PC-3 (cell line): ENCODE measurements at regions not wholly inside any gene's neighbourhood (a gene's known extent, or its start where the extent isn't known, plus 50 kb on each side); places are given as distances from the start of the nearest gene placed in this dataset.

Experiments used
- ATAC-seq: fragments of 200-7000 bp; cut with Tn5 transposase; 2 replicates; pipeline ENCODE4 v1.9.1; 2020; ENCODE audit warnings: mild to moderate bottlenecking, moderate library complexity
- BruUV-seq: library from RNA; stranded (reverse); fragments of 400-500 nt; replicated peaks from 2 replicates; lab custom pipeline; 2021; lab: Mats Ljungman, UMichigan
- CTCF ChIA-PET: fragments of 300-600 bp; sonication (Branson Sonifier 250); formaldehyde crosslinking; loops from one replicate; lab custom pipeline; 2022; ENCODE audit warnings: antibody characterized with exemption; lab: Charles Lee
- POLR2A ChIA-PET: fragments of 300-600 bp; sonication (Branson Sonifier 250); formaldehyde crosslinking; loops from one replicate; lab custom pipeline; 2022; ENCODE audit warnings: antibody characterized with exemption; ENCODE audit not compliant: unreplicated experiment; lab: Charles Lee
- DNase-seq: peaks from one replicate; pipeline ENCODE4 v3.0.0-alpha.2; 2015
- H2AFZ ChIP-seq: fragments of 300-600 bp; sonication (generic); 2 replicates; pipeline ENCODE4 v1.6.0; 2016; ENCODE audit warnings: antibody characterized with exemption, low read length
- H3F3A ChIP-seq: fragments of 300-600 bp; sonication (generic); one replicate; pipeline ENCODE4 v1.6.0; 2017; ENCODE audit warnings: antibody characterized with exemption, low read length, control low read depth, mild to moderate bottlenecking; ENCODE audit not compliant: unreplicated experiment
- H3K27ac ChIP-seq: fragments of 300-600 bp; sonication (generic); 2 replicates; pipeline ENCODE4 v1.5.1; 2016; ENCODE audit warnings: mild to moderate bottlenecking, low read length
- H3K27me3 ChIP-seq: fragments of 300-600 bp; sonication (generic); 2 replicates; pipeline ENCODE4 v1.6.1; 2016; ENCODE audit warnings: low read length, mixed read lengths
- H3K36me3 ChIP-seq: fragments of 300-600 bp; sonication (generic); 2 replicates; pipeline ENCODE4 v1.6.1; 2016; ENCODE audit warnings: low read depth, mixed run types, low read length, mixed read lengths
- H3K4me1 ChIP-seq: fragments of 300-600 bp; sonication (generic); 2 replicates; pipeline ENCODE4 v1.5.1; 2016; ENCODE audit warnings: low read length; ENCODE audit not compliant: insufficient read depth
- H3K4me2 ChIP-seq: fragments of 300-600 bp; sonication (generic); 2 replicates; pipeline ENCODE4 v1.6.0; 2016; ENCODE audit warnings: low read length
- H3K4me3 ChIP-seq: fragments of 300-600 bp; sonication (generic); 2 replicates; pipeline ENCODE4 v1.5.1; 2016; ENCODE audit warnings: mild to moderate bottlenecking, low read length, mixed read lengths
- H3K79me2 ChIP-seq: fragments of 300-600 bp; sonication (generic); 2 replicates; pipeline ENCODE4 v1.6.1; 2017; ENCODE audit warnings: low read length, mixed read lengths
- H3K9ac ChIP-seq: fragments of 300-600 bp; sonication (generic); 2 replicates; pipeline ENCODE4 v1.6.0; 2016; ENCODE audit warnings: mild to moderate bottlenecking, low read length
- H3K9me2 ChIP-seq: fragments of 300-600 bp; sonication (generic); replicated peaks from 2 replicates; pipeline ENCODE4 v1.6.1; 2016; ENCODE audit warnings: mixed run types, low read length, mixed read lengths
- H3K9me3 ChIP-seq: fragments of 300-600 bp; sonication (generic); 2 replicates; pipeline ENCODE4 v1.6.1; 2016; ENCODE audit warnings: low read length, mixed read lengths
- H4K20me1 ChIP-seq: fragments of 300-600 bp; sonication (generic); 2 replicates; pipeline ENCODE4 v1.6.1; 2016; ENCODE audit warnings: low read length, mixed read lengths
- CTCF ChIP-seq: fragments of 300-600 bp; sonication (generic); conservative IDR thresholded peaks from 2 replicates; pipeline ENCODE4 v1.5.1; 2017; ENCODE audit warnings: antibody characterized with exemption, low read depth, mild to moderate bottlenecking, low read length
- EZH2 ChIP-seq: fragments of 300-600 bp; sonication (generic); IDR thresholded peaks from one replicate; pipeline ENCODE4 v1.6.1; 2017; ENCODE audit warnings: antibody characterized with exemption, mild to moderate bottlenecking, low read length; ENCODE audit not compliant: unreplicated experiment
- EZH2phosphoT487 ChIP-seq: fragments of 300-600 bp; sonication (generic); IDR thresholded peaks from 2 replicates; pipeline ENCODE4 v1.6.1; 2018; ENCODE audit warnings: mild to moderate bottlenecking, antibody characterized with exemption, low read length, borderline replicate concordance
- intact Hi-C: fragments of 100-400 bp; cut with micrococcal nuclease; formaldehyde crosslinking; loops from 2 replicates; pipeline ENCODE4 v1.9.0; 2023

- TF ChIP-seq EZH2phosphoT487: no peak
- no peak for TF ChIP-seq EZH2
- no peak for TF ChIP-seq CTCF
- no peaks in the 10 kb centered on the region for H3K27me3 ChIP-seq
- H3K9me3 ChIP-seq: no peaks in the 10 kb centered on the region
- H4K20me1 ChIP-seq: no peaks in the 10 kb centered on the region
- H3K36me3 ChIP-seq: no peaks in the 10 kb centered on the region
- CTCF ChIA-PET: no interaction called here
- H3F3A ChIP-seq: peaks cover 8% of the 10 kb centered on the region
- DNase-seq: no peak
- no peak overlapping the region for H2AFZ ChIP-seq
- peaks cover 11% of the 10 kb centered on the region for H3K4me1 ChIP-seq
- no TSS peak for BruUV-seq
- intact Hi-C loops: loop anchor here (10.0 kb wide), 1 partner anchor 234 kb away; no protein-coding TSS in a partner anchor
- no peaks in the 10 kb centered on the region for H3K79me2 ChIP-seq
- H3K4me3 ChIP-seq: no peak overlapping the region
- POLR2A ChIA-PET: no interaction called here
- no peaks in the 10 kb centered on the region for H3K9me2 ChIP-seq
- H3K9ac ChIP-seq: no peak overlapping the region
- H3K27ac ChIP-seq: no peak overlapping the region
- H3K4me2 ChIP-seq: no peak overlapping the region
- no peak for ATAC-seq
Measured at GRCh38 chr3:106210923-106211322, 342.1 kb upstream of the CBLB start.

GRCh38 chr3:106212665-106213222 is 343.9 kb upstream of the CBLB start:
- ATAC-seq (peak; percentile 81), DNase-seq (peak; percentile 70)
- H3K4me3 ChIP-seq: no peak overlapping the region
- H3K9me2 ChIP-seq: no peaks in the 10 kb centered on the region
- BruUV-seq: no TSS peak
- H3F3A ChIP-seq: peaks cover 8% of the 10 kb centered on the region
- ChIA-PET POLR2A (no interaction called here), CTCF (no interaction called here)
- H3K27ac ChIP-seq: peak overlapping the region; percentile 60
- no peaks in the 10 kb centered on the region for H3K27me3 ChIP-seq
- H3K4me1 ChIP-seq: peaks cover 11% of the 10 kb centered on the region
- H3K79me2 ChIP-seq: no peaks in the 10 kb centered on the region
- H3K36me3 ChIP-seq: no peaks in the 10 kb centered on the region
- peak overlapping the region; percentile 53 for H3K4me2 ChIP-seq
- intact Hi-C loops: loop anchor here (2.0 to 10.0 kb wide), 2 partner anchors 232 to 398 kb away; no protein-coding TSS in a partner anchor
- TF ChIP-seq EZH2 (no peak), CTCF (no peak), EZH2phosphoT487 (no peak)
- no peaks in the 10 kb centered on the region for H3K9me3 ChIP-seq
- no peak overlapping the region for H2AFZ ChIP-seq
- no peaks in the 10 kb centered on the region for H4K20me1 ChIP-seq
- H3K9ac ChIP-seq: no peak overlapping the region

GRCh38 chr3:106213954-106214353 is 345.1 kb upstream of the CBLB start:
- TF ChIP-seq CTCF: no peak
- TF ChIP-seq EZH2: no peak
- no peak for TF ChIP-seq EZH2phosphoT487
- BruUV-seq: no TSS peak
- intact Hi-C loops: loop anchor here (2.0 to 10.0 kb wide), 2 partner anchors 231 to 397 kb away; no protein-coding TSS in a partner anchor
- no peak for DNase-seq
- ChIA-PET POLR2A (no interaction called here), CTCF (no interaction called here)
- H3K79me2 ChIP-seq: no peaks in the 10 kb centered on the region
- H4K20me1 ChIP-seq: no peaks in the 10 kb centered on the region
- H3K9ac ChIP-seq: no peak overlapping the region
- H3K9me2 ChIP-seq: no peaks in the 10 kb centered on the region
- no peaks in the 10 kb centered on the region for H3K27me3 ChIP-seq
- no peak for ATAC-seq
- no peak overlapping the region for H3K27ac ChIP-seq
- H3K4me3 ChIP-seq: no peak overlapping the region
- H3K4me1 ChIP-seq: peaks cover 11% of the 10 kb centered on the region
- H3F3A ChIP-seq: peaks cover 8% of the 10 kb centered on the region
- H3K9me3 ChIP-seq: no peaks in the 10 kb centered on the region
- no peak overlapping the region for H2AFZ ChIP-seq
- no peak overlapping the region for H3K4me2 ChIP-seq
- H3K36me3 ChIP-seq: no peaks in the 10 kb centered on the region
